ENCODE measurements at regions not wholly inside any gene's neighbourhood (a gene's known extent, or its start where the extent isn't known, plus 50 kb on each side); places are given as distances from the start of the nearest gene placed in this dataset.

GRCh38 chr5:109479260-109479860 is 69.6 kb upstream of the PJA2 start:
- no peak for DNase-seq (ENCODE audit: low read depth in 1 of 2, low spot score in 1 of 2)

GRCh38 chr5:109478830-109479229 is 69.1 kb upstream of the PJA2 start:
- DNase-seq (ENCODE audit: low read depth in 1 of 2, low spot score in 1 of 2) = no peak
- H3K27me3 ChIP-seq (ENCODE audit: insufficient read depth, poor library complexity, severe bottlenecking) = no peaks in the 10 kb centered on the region
- no peak overlapping the region for H3K4me3 ChIP-seq (replicated peaks; ENCODE audit: insufficient read depth, low read length)
- TF ChIP-seq, protein P1, sequence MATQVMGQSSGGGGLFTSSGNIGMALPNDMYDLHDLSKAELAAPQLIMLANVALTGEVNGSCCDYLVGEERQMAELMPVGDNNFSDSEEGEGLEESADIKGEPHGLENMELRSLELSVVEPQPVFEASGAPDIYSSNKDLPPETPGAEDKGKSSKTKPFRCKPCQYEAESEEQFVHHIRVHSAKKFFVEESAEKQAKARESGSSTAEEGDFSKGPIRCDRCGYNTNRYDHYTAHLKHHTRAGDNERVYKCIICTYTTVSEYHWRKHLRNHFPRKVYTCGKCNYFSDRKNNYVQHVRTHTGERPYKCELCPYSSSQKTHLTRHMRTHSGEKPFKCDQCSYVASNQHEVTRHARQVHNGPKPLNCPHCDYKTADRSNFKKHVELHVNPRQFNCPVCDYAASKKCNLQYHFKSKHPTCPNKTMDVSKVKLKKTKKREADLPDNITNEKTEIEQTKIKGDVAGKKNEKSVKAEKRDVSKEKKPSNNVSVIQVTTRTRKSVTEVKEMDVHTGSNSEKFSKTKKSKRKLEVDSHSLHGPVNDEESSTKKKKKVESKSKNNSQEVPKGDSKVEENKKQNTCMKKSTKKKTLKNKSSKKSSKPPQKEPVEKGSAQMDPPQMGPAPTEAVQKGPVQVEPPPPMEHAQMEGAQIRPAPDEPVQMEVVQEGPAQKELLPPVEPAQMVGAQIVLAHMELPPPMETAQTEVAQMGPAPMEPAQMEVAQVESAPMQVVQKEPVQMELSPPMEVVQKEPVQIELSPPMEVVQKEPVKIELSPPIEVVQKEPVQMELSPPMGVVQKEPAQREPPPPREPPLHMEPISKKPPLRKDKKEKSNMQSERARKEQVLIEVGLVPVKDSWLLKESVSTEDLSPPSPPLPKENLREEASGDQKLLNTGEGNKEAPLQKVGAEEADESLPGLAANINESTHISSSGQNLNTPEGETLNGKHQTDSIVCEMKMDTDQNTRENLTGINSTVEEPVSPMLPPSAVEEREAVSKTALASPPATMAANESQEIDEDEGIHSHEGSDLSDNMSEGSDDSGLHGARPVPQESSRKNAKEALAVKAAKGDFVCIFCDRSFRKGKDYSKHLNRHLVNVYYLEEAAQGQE (IDR thresholded peaks at IDR 0.05; ENCODE audit: insufficient replicate concordance, low read depth) = no peak
- TF ChIP-seq SPI1 (IDR thresholded peaks at IDR 0.05; ENCODE audit: borderline replicate concordance, low read depth) (no peak), POLR2AphosphoS5 (IDR thresholded peaks at IDR 0.05; ENCODE audit: low read depth) (no peak), GABPA (IDR thresholded peaks at IDR 0.05; ENCODE audit: low read depth) (no peak)
- TF ChIP-seq, protein P2, sequence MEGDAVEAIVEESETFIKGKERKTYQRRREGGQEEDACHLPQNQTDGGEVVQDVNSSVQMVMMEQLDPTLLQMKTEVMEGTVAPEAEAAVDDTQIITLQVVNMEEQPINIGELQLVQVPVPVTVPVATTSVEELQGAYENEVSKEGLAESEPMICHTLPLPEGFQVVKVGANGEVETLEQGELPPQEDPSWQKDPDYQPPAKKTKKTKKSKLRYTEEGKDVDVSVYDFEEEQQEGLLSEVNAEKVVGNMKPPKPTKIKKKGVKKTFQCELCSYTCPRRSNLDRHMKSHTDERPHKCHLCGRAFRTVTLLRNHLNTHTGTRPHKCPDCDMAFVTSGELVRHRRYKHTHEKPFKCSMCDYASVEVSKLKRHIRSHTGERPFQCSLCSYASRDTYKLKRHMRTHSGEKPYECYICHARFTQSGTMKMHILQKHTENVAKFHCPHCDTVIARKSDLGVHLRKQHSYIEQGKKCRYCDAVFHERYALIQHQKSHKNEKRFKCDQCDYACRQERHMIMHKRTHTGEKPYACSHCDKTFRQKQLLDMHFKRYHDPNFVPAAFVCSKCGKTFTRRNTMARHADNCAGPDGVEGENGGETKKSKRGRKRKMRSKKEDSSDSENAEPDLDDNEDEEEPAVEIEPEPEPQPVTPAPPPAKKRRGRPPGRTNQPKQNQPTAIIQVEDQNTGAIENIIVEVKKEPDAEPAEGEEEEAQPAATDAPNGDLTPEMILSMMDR (IDR thresholded peaks at IDR 0.05; ENCODE audit: insufficient read depth, low read length) = no peak
- H3K27ac ChIP-seq (replicated peaks) = no peak overlapping the region

More at GRCh38 chr5:109479260-109479860, 69.6 kb upstream of the PJA2 start:
- H3K27ac ChIP-seq (replicated peaks) = no peak overlapping the region
- no peak for TF ChIP-seq POLR2AphosphoS5 (IDR thresholded peaks at IDR 0.05; ENCODE audit: low read depth)
- TF ChIP-seq, protein P2 (IDR thresholded peaks at IDR 0.05; ENCODE audit: insufficient read depth, low read length) = no peak
- TF ChIP-seq GABPA (IDR thresholded peaks at IDR 0.05; ENCODE audit: low read depth) = no peak
- TF ChIP-seq, protein P1 (IDR thresholded peaks at IDR 0.05; ENCODE audit: insufficient replicate concordance, low read depth) = no peak
- no peak for TF ChIP-seq SPI1 (IDR thresholded peaks at IDR 0.05; ENCODE audit: borderline replicate concordance, low read depth)
- H3K4me3 ChIP-seq (replicated peaks; ENCODE audit: insufficient read depth, low read length) = no peak overlapping the region
- H3K27me3 ChIP-seq (ENCODE audit: insufficient read depth, poor library complexity, severe bottlenecking) = no peaks in the 10 kb centered on the region

DNA sequence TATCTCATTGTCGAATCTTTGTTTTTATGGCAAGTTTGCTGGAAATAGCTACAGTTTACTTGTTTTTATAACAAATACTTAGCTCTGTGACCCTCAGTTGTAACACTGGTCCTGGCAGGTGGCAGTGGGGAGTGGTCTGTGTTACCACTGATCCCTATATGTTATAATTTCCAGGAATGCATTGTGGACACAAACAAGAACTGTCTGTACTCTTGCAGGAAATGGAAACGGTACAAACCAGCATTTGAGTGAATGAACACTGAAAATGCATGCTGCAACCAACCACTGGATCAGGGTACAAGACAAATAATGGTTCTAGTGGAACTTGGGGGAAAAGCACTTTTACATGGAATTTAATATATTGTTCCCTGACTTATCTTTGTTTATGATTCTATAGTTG is 66.5 kb upstream of the PJA2 start:
- TF ChIP-seq, protein P1 (IDR thresholded peaks at IDR 0.05; ENCODE audit: insufficient replicate concordance, low read depth) = no peak
- TF ChIP-seq POLR2AphosphoS5 (IDR thresholded peaks at IDR 0.05; ENCODE audit: low read depth) = no peak
- H3K27me3 ChIP-seq (ENCODE audit: insufficient read depth, poor library complexity, severe bottlenecking) = no peaks in the 10 kb centered on the region
- DNase-seq (ENCODE audit: low read depth in 1 of 2, low spot score in 1 of 2) = no peak

More for the DNA sequence above, 66.5 kb upstream of the PJA2 start:
- H3K27ac ChIP-seq (replicated peaks) = no peak overlapping the region
- no peak overlapping the region for H3K4me3 ChIP-seq (replicated peaks; ENCODE audit: insufficient read depth, low read length)

Measured in HL-60 (cell line).